DND-41 (cell line): ENCODE measurements at regions not wholly inside any gene's neighbourhood (a gene's known extent, or its start where the extent isn't known, plus 50 kb on each side); places are given as distances from the start of the nearest gene placed in this dataset.

Source experiments
- CTCF ChIP-seq: IDR thresholded peaks from 2 replicates; pipeline ENCODE4 v1.5.1; 2012; ENCODE audit warnings: borderline replicate concordance, low read length, moderate library complexity, mild to moderate bottlenecking; ENCODE audit not compliant: poor library complexity, severe bottlenecking; ENCODE audit errors: extremely low read depth
- EZH2 ChIP-seq: IDR thresholded peaks from 3 replicates; pipeline ENCODE4 v1.6.1; 2012; ENCODE audit warnings: borderline replicate concordance, low read depth, mild to moderate bottlenecking, moderate library complexity, low read length, inconsistent platforms; ENCODE audit not compliant: severe bottlenecking

GRCh38 chr1:178625695-178626094 lies 99.3 kb upstream of the RALGPS2 start:
- TF ChIP-seq CTCF = no peak
- TF ChIP-seq EZH2 = no peak
